ENCODE measurements at regions not wholly inside any gene's neighbourhood (a gene's known extent, or its start where the extent isn't known, plus 50 kb on each side); places are given as distances from the start of the nearest gene placed in this dataset.

DNA sequence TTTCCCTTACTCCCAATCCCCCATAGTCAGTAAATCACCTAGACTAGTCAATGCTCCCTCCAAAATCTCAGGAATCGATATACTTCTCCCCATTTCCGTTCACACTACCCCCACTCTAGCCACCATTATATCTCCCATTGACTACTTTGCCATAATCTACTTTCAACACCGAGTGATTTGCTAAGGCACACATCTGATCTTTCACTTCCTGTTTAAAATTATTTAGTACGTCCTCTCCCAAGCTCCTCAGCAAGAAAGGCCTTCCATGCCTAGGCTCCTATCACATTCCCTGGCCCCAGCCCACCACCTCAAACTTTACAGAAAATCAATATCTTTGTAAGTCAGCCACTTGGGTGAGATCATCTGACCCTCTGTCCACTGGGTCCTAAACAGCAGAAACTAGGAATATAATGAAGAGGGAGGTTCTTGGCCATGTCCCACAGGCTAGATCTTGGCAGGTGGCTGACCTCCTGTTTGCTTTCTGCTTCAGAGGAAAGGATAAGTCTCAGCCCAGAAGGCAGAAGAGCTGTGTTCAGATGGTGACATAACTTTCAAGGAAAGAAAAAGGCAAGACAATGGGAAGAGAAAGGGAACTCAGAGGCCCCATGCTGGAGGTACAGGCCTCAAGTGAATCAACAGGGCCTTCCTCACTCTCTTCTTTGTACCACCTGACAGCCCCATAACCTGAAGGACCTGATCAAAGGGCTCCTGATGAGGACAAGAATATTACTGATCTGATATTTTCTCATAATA lies 103.0 kb downstream of the RPL22L1 start:
- peak; percentile 88 to 96 (median 91) for ATAC-seq
- Histone ChIP-seq H3K27me3 (no peaks in the 10 kb centered on the region), H3K9me3 (no peaks in the 10 kb centered on the region), H3K4me3 (no peak overlapping the region), H3K4me1 (peaks cover 0 to 9% (median 3%) of the 10 kb centered on the region in 3 donors), H3K27ac (no peak overlapping the region), H3K36me3 (no peaks in the 10 kb centered on the region)
- intact Hi-C loops (cut with DNase I): no loop called here
- peak in 4 of 6 donors; percentile 38 to 65 (median 56) for DNase-seq
- 44 to 53% methylated on average over 4 of the region's 4 CpGs for WGBS, 2 donors
- TF ChIP-seq CTCF (IDR thresholded peaks at IDR 0.05): no peak
- no peak for FAIRE-seq

DNA sequence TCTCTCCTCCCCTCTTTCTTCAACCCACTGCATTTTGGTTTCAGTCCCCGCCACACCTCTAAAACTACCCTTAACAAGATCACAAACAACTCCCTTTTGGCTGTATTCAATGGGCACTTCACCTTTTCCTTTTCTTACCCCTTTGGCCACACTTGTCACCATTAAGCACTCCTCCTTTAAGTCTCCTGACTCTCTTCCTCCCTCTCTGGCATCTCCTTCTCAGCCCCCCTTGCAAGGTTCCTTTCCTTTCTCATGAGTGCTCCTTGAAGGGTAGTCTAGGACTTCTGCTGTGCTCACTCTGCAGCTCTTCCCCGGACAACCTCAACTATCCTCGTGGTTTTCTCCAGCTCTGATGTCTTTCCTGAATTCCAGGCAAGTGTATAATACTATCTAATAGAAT lies 103.7 kb downstream of the RPL22L1 start:
- TF ChIP-seq CTCF (IDR thresholded peaks at IDR 0.05): no peak
- WGBS, 2 donors: 96 to 98% methylated on average over 3 of the region's 3 CpGs
- no peak for FAIRE-seq

GRCh38 chr3:170765419-170766078 lies 104.4 kb downstream of the RPL22L1 start:
- 49 to 54% methylated on average over 4 of the region's 4 CpGs for whole genome bisulfite sequencing, 2 donors
- peak in 1 of 4 donors; percentile 14 for ATAC-seq
- H3K4me1 ChIP-seq: peaks cover 0 to 10% (median 3%) of the 10 kb centered on the region in 3 donors
- H3K4me3 ChIP-seq: no peak overlapping the region
- no peak for TF ChIP-seq CTCF (IDR thresholded peaks at IDR 0.05)
- intact Hi-C loops (cut with DNase I): no loop called here
- no peaks in the 10 kb centered on the region for H3K27me3 ChIP-seq
- no peaks in the 10 kb centered on the region for H3K9me3 ChIP-seq
- H3K36me3 ChIP-seq: no peaks in the 10 kb centered on the region
- FAIRE-seq: no peak
- DNase-seq: no peak
- no peak overlapping the region for H3K27ac ChIP-seq

More for the DNA sequence above, 103.7 kb downstream of the RPL22L1 start:
- H3K4me3 ChIP-seq: no peak overlapping the region
- no peaks in the 10 kb centered on the region for H3K27me3 ChIP-seq
- intact Hi-C loops (cut with DNase I): no loop called here
- peaks cover 0 to 9% (median 3%) of the 10 kb centered on the region in 3 donors for H3K4me1 ChIP-seq
- no peak for DNase-seq
- H3K36me3 ChIP-seq: no peaks in the 10 kb centered on the region
- no peak overlapping the region for H3K27ac ChIP-seq
- no peak for ATAC-seq
- no peaks in the 10 kb centered on the region for H3K9me3 ChIP-seq

GRCh38 chr3:170764017-170764416 lies 106.0 kb downstream of the RPL22L1 start:
- FAIRE-seq: no peak

More at GRCh38 chr3:170764017-170764416, 106.0 kb downstream of the RPL22L1 start:
- DNase-seq: no peak
- TF ChIP-seq CTCF (IDR thresholded peaks at IDR 0.05): no peak
- Histone ChIP-seq H3K27ac (no peak overlapping the region), H3K4me3 (no peak overlapping the region), H3K36me3 (no peaks in the 10 kb centered on the region), H3K9me3 (no peaks in the 10 kb centered on the region), H3K27me3 (no peaks in the 10 kb centered on the region), H3K4me1 (peaks cover 0 to 18% (median 9%) of the 10 kb centered on the region in 3 donors)
- WGBS, 2 donors: 30 to 38% methylated on average over 1 of the region's 1 CpG
- no peak for ATAC-seq
- intact Hi-C loops (cut with DNase I): no loop called here
